SU-DHL-6 (cell line): ENCODE measurements at regions not wholly inside any gene's neighbourhood (a gene's known extent, or its start where the extent isn't known, plus 50 kb on each side); places are given as distances from the start of the nearest gene placed in this dataset.

Experiments
- EZH2phosphoT487 ChIP-seq: fragments of 200-600 bp; sonication (generic), shearing (Covaris generic); conservative IDR thresholded peaks from 2 replicates; pipeline ENCODE4 v1.6.1; 2018; ENCODE audit warnings: mild to moderate bottlenecking, antibody characterized with exemption, low read length, moderate library complexity, mixed read lengths
- TF ChIP-seq, protein P1 (sequence below): fragments of 200-600 bp; sonication (generic); IDR thresholded peaks from one replicate; pipeline ENCODE4 v1.5.1; 2017; ENCODE audit warnings: antibody characterized with exemption, mild to moderate bottlenecking, low read length, moderate library complexity; ENCODE audit not compliant: insufficient read depth, poor library complexity, severe bottlenecking

GRCh38 chr18:72122103-72122502 is 422.0 kb downstream of the CBLN2 start:
- TF ChIP-seq, protein P1, sequence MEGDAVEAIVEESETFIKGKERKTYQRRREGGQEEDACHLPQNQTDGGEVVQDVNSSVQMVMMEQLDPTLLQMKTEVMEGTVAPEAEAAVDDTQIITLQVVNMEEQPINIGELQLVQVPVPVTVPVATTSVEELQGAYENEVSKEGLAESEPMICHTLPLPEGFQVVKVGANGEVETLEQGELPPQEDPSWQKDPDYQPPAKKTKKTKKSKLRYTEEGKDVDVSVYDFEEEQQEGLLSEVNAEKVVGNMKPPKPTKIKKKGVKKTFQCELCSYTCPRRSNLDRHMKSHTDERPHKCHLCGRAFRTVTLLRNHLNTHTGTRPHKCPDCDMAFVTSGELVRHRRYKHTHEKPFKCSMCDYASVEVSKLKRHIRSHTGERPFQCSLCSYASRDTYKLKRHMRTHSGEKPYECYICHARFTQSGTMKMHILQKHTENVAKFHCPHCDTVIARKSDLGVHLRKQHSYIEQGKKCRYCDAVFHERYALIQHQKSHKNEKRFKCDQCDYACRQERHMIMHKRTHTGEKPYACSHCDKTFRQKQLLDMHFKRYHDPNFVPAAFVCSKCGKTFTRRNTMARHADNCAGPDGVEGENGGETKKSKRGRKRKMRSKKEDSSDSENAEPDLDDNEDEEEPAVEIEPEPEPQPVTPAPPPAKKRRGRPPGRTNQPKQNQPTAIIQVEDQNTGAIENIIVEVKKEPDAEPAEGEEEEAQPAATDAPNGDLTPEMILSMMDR, result no peak
- no peak for TF ChIP-seq EZH2phosphoT487
